GM10266 (cell line): ENCODE measurements at regions not wholly inside any gene's neighbourhood (a gene's known extent, or its start where the extent isn't known, plus 50 kb on each side); places are given as distances from the start of the nearest gene placed in this dataset.

Experiments used
- DNase-seq: peaks from one replicate; pipeline ENCODE4 v3.0.0; 2012; ENCODE audit errors: extremely low spot score
- TF ChIP-seq, protein P1 (sequence below): IDR thresholded peaks from 2 replicates; pipeline ENCODE4 v1.5.1; 2012; ENCODE audit warnings: mild to moderate bottlenecking, low read depth; ENCODE audit not compliant: control insufficient read depth, insufficient read depth; ENCODE audit errors: missing control alignments

DNA sequence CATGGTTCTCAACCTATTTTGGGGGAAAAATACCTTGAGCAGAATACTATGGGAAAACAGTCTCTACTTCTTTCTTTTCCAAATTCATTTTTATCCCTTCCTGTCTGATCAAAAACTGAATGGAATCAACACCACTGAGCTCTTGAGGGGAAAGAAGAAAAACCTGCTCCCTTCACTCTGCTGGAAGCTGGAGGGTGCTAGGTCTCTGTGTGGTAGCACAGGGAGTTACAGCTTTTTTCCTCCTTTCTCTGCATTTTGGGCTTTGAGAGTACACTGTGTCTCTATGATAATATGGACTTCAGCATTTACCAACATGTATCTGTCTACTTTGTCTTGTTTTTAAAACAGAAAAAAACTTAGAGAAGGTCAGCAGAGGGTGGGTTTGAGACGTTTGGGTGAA, 417.2 kb upstream of the SYT1 start:
- TF ChIP-seq, protein P1, sequence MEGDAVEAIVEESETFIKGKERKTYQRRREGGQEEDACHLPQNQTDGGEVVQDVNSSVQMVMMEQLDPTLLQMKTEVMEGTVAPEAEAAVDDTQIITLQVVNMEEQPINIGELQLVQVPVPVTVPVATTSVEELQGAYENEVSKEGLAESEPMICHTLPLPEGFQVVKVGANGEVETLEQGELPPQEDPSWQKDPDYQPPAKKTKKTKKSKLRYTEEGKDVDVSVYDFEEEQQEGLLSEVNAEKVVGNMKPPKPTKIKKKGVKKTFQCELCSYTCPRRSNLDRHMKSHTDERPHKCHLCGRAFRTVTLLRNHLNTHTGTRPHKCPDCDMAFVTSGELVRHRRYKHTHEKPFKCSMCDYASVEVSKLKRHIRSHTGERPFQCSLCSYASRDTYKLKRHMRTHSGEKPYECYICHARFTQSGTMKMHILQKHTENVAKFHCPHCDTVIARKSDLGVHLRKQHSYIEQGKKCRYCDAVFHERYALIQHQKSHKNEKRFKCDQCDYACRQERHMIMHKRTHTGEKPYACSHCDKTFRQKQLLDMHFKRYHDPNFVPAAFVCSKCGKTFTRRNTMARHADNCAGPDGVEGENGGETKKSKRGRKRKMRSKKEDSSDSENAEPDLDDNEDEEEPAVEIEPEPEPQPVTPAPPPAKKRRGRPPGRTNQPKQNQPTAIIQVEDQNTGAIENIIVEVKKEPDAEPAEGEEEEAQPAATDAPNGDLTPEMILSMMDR = no peak
- DNase-seq = no peak

DNA sequence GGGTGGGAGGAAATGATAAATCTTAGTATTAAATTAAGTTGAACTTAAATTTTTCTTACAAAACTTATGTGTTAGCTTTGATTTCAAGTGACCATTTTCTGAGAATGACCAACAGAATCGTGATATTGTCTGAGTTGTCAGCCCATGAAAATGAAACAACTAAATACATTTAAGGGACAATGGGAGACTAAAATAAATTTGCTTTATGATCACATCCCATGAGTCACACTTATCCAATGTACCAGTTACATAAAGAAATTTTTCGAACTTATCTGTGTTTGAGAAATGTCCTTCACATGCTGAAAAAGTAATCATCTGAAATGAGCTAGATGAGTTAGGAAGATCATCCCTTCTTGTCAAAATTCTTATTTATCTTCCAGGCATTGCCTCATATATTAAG, 415.9 kb upstream of the SYT1 start:
- TF ChIP-seq, protein P1 = no peak
- no peak for DNase-seq

DNA sequence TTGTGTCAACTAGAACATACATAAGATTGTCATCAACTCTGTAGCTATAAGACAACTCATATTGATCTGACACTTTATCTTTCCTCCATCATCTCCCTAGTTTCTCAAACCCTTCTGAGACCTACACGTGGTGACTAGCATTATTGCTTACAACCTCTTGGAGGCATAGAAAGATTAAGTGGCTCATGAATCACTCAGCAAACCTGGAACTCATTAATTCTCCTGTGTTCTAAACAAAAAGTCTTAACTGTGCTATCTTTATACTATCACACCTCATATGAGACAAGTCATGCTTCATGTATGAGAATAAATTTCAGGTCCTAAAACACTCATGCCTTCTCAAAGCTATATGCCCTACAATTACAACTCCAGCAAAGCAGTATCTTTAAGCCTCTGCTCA, 408.6 kb upstream of the SYT1 start:
- TF ChIP-seq, protein P1 = no peak
- DNase-seq = no peak

DNA sequence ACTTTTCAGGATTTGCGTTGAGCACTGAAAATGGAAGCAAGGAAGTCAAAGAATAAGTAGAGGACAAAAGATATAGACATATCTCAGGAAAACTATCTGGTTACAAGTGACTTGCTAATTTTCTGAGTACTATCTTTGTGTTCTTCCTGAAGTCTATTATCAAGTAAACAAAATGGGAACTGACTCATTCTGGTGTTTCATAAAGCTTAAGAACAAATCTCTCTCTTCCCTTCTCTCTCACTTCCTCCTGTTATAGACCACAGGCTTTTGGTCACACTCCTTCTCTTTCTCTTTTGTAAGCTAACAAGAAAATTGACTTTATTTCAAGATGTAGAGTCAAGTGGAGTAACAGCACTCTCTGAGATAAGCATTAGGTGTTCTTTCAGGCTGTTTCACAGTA, 406.6 kb upstream of the SYT1 start:
- TF ChIP-seq, protein P1 = no peak
- DNase-seq = peak; percentile 8

DNA sequence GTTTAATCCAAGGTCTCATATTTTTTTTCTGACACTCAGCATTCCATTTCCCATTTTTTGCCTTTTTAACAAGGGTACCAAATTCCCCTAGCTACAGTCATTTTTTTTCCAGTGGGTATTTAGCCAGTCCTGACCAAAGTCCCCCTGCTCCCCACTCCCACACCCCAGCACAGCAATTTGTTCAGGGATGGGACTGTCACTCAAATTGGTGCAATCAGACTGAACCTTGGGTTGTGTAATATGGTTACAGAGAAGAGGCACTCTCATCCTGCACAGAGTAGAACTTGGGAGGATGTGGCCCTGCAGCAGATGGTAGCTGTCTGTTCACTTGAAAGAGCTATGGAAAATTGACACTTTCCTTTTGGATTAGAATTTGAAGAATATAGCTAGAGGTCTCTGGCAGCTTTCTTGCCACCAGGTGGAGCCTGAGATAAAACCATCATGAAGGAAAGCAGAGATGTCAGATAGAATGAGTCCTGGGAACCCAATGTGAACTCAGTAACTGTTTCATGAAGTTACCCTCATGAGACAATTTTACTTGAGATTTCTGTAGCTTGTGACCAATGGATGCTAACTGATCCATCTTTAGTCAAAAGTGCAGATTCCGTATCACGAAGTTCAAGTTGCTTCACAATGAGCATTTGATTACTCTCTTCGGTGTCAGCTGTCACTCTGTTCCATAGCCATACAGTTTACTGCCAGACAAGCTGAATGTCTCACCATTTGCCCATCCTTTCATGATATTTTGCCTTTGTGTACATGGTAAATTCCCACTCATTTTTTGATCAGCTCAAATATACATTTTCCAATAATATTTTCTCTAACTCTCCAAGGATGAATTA, 394.0 kb upstream of the SYT1 start:
- peak; percentile 3 for DNase-seq
- TF ChIP-seq, protein P1 = peak; percentile 26

DNA sequence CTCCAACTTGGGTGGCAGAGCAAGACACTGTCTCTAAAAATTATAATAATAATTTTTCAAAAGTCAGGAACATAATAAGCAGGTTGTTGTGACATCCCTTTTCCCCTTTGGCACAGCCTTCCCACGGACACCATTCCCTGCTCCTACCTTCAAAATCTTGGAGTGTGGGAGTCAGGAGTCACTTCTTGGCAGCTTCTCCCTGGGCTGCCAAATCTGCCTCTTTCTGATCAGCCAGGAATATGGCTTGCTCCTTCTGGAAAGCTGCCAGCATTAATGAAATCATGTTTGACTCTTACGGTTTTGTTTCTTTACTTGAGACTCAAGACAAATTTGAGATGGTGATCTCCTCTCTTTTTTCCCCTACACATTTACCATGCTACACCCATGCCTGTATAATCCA, 391.4 kb upstream of the SYT1 start:
- DNase-seq = no peak
- TF ChIP-seq, protein P1 = no peak

DNA sequence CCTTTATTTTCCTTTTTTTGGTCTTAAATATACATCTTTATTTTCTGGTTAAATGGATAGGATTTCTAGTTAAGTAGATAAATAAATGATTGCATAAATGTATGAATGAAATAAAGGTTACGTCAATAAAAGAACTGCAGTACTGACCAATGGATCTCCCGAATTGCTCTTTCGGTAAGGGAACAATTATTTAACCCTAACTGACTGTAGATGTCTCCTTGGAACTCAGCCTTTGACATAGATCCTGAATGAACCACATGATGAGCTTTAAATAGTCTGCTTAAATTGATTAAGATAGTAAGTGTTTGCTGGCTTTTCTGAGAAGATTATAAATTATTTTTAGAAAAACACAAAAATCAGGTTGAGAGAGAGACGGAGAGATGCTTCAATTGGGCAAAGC, 391.0 kb upstream of the SYT1 start:
- TF ChIP-seq, protein P1 = no peak
- DNase-seq = no peak
